ENCODE measurements at regions not wholly inside any gene's neighbourhood (a gene's known extent, or its start where the extent isn't known, plus 50 kb on each side); places are given as distances from the start of the nearest gene placed in this dataset.
"Not testable (repeated sequence)": the region's sequence is repeated elsewhere in the genome, so short reads cannot be mapped to it uniquely, and the experiment has no call there.

- DNase-seq (ENCODE audit: low spot score), result no peak
These were observed 139.1 kb downstream of the AHR start for GRCh38 chr7:17437586-17437985.

GRCh38 chr7:17440025-17440784 lies 141.8 kb downstream of the AHR start:
- not testable (repeated sequence) for DNase-seq (ENCODE audit: low spot score)

- DNase-seq (ENCODE audit: low spot score), result no peak
These were observed 142.4 kb downstream of the AHR start for GRCh38 chr7:17440831-17441230.

GRCh38 chr7:17441557-17441956 lies 143.1 kb downstream of the AHR start:
- no peak for DNase-seq (ENCODE audit: low spot score)

GRCh38 chr7:17444151-17444550 lies 145.7 kb downstream of the AHR start:
- no peak for DNase-seq (ENCODE audit: low spot score)

GRCh38 chr7:17444673-17445072 lies 146.2 kb downstream of the AHR start:
- DNase-seq (ENCODE audit: low spot score), result peak; percentile 4

GRCh38 chr7:17446340-17446739 lies 147.9 kb downstream of the AHR start:
- DNase-seq (ENCODE audit: low spot score), result no peak

GRCh38 chr7:17447728-17448478 lies 149.5 kb downstream of the AHR start:
- DNase-seq (ENCODE audit: low spot score), result no peak

- no peak for DNase-seq (ENCODE audit: low spot score)
These were observed 150.3 kb downstream of the AHR start for GRCh38 chr7:17448479-17449423.

- no peak for DNase-seq (ENCODE audit: low spot score)
These were observed 158.1 kb downstream of the AHR start for GRCh38 chr7:17456541-17456940.

GRCh38 chr7:17460001-17460400 lies 161.5 kb downstream of the AHR start:
- no peak for DNase-seq (ENCODE audit: low spot score)

- no peak for DNase-seq (ENCODE audit: low spot score)
These were observed 162.2 kb downstream of the AHR start for GRCh38 chr7:17460665-17461064.

- DNase-seq (ENCODE audit: low spot score), result no peak
These were observed 163.7 kb downstream of the AHR start for GRCh38 chr7:17462131-17462631.

- no peak for DNase-seq (ENCODE audit: low spot score)
These were observed 165.1 kb downstream of the AHR start for GRCh38 chr7:17463511-17464085.

- DNase-seq (ENCODE audit: low spot score), result no peak
These were observed 167.8 kb downstream of the AHR start for GRCh38 chr7:17466216-17466615.

- no peak for DNase-seq (ENCODE audit: low spot score)
These were observed 169.0 kb downstream of the AHR start for GRCh38 chr7:17467386-17467945.

- no peak for DNase-seq (ENCODE audit: low spot score)
These were observed 172.9 kb downstream of the AHR start for GRCh38 chr7:17471325-17471724.

- DNase-seq (ENCODE audit: low spot score), result no peak
These were observed 174.1 kb downstream of the AHR start for GRCh38 chr7:17472518-17472917.

GRCh38 chr7:17472939-17473338 lies 174.5 kb downstream of the AHR start:
- DNase-seq (ENCODE audit: low spot score), result no peak

- no peak for DNase-seq (ENCODE audit: low spot score)
These were observed 176.4 kb downstream of the AHR start for GRCh38 chr7:17474724-17475344.

GRCh38 chr7:17477182-17477581 lies 178.7 kb downstream of the AHR start:
- DNase-seq (ENCODE audit: low spot score), result no peak

Measured in GM03348 (cell line).